HG03066 (cell line): ENCODE measurements at regions not wholly inside any gene's neighbourhood (a gene's known extent, or its start where the extent isn't known, plus 50 kb on each side); places are given as distances from the start of the nearest gene placed in this dataset.

Source experiments
- ATAC-seq: cut with Tn5 transposase; IDR thresholded peaks from one replicate; pipeline ENCODE4 v1.9.1; 2021; ENCODE audit warnings: low read depth; ENCODE audit not compliant: unreplicated experiment

DNA sequence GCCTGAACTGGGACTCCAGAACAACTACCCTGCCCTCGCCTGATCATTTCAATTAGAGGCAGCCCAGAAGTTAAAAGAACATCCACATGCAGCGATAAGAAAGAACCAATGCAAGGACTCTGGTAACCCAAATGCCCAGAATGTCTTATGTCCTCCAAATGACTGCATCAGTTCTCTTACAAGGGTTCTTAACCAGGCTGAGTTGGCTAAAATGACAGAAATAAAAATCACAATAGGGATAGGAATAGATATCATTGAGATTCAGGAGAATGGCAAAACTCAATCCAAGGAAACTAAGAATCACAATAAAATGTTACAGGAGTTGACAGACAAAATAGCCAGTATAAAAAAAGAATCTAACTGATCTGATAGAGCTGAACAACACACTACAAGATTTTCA lies 80.1 kb upstream of the PTGFR start:
- ATAC-seq, result no peak

DNA sequence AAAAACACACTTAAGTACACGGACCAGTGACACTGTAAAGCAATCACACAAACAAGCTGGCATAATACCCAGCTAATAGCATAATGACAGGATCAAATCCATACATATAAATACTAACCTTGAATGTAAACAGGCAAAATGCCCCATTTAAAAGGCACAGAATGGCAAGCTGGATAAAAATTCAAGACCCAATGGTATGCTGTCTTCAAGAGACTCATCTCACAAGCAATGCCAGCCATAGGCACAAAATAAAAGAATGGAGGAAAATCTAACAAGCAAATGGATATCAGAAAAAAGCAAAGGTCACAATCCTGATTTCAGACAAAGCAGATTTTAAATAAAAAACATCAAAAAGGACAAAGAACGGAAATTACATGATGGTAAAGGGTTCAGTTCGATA lies 79.1 kb upstream of the PTGFR start:
- ATAC-seq, result no peak

DNA sequence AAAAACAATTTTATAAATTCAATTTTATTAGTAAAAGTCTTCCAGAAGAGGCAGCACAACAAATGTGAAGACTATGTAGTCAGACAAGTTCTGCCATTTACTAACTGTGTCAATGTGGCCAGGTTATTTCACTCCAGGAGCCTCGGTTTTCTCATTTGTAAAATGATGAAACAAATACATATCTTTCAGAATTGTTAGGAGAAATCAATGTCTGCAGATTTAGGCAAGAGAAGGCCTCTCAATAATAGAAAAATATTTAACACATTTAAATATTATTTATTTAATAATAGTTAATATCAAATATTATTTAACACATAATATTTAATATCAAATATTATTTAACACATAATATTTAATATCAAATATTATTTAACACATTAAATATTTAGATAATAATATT lies 75.6 kb upstream of the PTGFR start:
- ATAC-seq, result no peak

DNA sequence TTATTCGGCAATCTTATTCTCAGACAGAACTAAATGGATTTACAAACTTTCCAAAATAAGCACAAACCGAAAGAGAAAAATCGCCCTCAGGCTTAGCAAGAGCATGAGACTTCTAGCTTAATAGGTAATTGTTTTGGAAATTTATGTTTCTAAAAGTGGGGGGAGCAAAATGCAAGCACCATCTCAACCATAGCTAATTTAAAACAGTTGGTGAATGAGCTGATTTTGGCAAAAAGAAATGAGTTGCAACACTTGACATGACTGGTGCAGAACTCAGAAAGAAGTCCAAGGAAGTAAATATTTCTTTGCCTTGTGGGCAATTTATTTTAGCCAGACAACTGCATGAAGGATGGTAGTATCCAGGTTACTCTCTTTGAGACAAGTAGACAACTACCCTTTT lies 71.5 kb upstream of the PTGFR start:
- no peak for ATAC-seq

DNA sequence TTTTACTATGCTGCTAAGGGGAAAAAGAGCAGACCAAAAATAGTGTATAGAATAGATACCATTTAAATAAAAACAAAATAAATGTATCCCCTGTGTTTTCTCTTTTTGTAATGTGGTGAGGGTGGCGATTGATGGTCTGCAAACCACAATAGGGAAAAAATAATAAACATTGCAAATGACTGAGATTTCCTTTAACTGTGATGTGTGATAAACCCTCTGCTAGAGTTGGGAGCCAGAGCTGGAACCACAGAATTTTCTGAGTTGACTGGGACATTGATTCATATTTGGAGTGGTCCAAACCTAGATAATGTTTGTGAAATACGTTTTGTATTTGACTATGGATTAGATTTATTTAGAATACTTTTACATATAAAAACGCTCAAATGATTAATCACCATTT lies 70.6 kb upstream of the PTGFR start:
- ATAC-seq, result no peak

DNA sequence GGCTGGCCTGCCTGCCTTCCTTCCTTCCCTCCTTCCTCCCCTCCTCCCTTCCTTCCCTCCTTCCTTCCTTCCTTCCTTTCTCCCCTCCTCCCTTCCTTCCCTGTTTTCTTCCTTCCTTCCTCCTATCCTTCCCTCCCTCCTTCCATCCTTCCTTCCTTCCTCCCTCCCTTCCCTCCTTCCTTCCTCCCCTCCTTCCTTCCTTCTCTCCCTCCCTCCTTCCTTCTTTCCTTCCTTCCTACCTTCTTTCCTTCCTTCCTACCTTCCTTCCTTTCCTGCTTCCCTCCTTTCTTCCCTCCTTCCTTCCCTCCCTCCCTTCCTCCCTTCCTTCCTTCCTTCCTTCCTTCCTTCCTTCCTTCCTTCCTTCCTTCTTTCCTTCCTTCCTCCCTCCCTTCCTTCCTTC lies 70.1 kb upstream of the PTGFR start:
- ATAC-seq, result no peak

DNA sequence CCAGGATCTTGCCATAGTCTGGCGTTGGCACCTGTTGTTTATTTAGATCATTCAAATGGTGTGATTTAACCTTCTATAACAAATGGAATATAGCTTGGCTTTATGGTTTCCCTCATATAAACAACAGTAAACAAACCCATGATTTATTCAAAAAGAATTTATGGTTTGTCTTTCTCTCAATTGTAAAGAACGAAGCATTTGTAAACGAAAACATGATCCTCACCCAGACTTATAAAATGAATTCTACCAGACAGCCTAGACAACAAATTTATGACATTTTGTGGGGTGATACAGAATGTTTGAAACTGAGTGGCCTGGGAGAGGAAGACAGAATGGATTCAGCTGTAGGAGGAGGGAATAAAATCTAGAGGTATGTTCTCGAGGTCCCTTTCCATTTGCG lies 66.1 kb upstream of the PTGFR start:
- no peak for ATAC-seq

DNA sequence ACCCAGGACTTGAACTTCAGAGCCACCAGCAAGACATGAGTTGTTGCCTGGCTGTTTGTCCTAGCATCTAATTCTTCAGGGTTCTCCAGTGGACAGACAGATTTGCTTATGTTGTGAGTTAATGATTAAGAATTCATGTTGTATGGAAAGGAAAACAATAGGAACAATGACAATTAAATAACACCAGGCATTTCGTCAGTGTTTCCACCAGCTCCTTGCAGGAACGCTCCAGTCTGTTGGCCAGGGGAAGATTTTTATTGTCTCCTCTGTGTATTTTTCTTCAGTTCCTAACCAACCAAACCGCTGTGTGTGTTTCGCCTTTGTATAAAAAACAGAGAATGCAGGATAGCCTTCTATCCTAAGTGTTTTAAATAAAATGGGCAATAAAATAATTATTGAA lies 64.4 kb upstream of the PTGFR start:
- ATAC-seq, result no peak

DNA sequence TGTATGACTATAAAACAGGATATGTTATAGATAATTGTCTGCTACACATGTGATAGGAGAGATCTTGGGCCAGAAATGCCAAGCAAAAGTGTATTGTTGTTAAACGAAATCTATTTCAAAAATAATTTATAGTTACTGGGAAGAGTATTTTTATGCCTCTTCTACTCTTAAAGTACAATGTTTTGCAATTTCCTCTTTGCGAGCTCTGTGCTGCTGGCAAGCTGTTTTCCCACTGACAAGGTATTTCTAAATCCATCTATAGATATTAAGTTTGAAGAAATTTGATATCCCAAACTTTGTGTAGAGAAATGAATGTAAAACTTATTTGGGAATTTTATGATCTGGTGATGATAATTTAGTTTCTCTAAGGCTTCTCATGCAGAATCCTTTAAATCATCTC lies 63.3 kb upstream of the PTGFR start:
- ATAC-seq, result no peak

DNA sequence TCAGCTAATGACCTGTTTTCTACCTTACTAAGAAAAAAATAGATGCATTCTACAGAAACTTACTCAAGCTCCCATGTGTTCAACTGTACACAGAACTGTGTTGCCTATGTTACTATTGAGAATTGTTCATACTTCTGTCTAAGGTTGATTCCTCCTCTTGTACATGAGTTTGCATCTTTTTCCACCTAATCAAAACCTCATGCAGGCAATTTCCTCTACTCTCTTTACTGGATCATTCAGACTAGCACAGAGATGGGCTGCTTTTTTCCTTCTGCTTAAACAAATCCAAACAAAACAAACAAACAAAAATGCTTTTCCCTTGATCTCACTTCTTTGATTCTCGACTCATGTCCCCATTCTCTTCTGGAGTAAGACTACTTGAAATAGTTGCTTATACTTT lies 58.8 kb upstream of the PTGFR start:
- no peak for ATAC-seq

DNA sequence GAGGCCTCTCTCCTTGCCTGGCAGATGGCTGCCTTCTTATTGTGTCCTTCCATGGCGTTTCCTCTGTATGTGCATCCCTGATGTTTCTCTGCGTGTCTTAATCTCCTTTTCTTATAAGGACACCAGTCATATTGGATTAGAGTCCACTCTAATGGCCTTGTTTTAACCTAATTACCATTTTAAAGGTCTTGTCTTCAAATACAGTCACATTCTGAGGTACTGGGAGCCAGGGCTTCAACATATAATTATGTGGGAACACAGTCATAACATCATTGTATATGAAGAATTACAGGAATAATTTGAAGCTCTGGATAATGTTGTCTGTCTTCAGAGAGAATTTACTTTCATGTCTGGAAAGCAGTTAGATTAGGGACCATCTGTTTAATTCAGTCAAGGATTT lies 56.4 kb upstream of the PTGFR start:
- ATAC-seq, result no peak

DNA sequence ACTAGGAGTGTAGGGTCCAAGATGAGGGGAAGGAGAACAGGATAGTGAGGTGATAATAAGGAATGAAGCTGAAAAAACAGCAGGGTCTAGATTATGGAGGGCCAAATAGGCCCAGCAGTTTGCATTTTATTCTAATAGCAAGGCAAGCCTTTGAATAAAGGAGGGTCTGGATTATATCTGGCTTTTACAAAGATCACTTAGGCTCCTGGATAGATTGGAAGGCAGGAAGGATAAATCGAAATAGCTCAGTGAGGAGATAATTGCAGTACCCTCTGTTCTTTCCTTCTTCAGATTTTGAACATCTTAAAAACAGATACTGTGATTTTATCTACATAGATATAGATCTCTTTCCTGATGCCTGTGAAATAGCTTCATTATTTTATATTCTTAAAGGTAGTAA lies 53.8 kb upstream of the PTGFR start:
- ATAC-seq, result no peak

DNA sequence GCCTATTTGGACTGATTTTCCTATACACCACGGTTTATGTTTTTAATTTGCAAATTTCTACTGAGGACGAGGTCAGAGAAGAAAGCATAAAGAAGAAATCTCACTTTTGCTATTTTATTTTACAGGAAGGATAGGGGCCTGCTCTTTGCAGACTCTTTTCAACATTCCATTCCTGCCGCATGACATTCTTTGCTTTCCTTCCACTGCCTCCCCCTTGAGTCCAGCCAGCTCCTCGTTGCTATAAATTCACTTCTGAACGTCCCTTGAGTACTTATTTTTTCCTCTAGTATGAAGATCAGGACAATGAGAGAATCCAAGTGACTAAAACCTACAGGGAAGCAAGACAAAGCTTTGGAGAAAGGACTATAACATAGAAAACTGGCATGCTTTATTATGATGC lies 53.4 kb upstream of the PTGFR start:
- ATAC-seq, result no peak

DNA sequence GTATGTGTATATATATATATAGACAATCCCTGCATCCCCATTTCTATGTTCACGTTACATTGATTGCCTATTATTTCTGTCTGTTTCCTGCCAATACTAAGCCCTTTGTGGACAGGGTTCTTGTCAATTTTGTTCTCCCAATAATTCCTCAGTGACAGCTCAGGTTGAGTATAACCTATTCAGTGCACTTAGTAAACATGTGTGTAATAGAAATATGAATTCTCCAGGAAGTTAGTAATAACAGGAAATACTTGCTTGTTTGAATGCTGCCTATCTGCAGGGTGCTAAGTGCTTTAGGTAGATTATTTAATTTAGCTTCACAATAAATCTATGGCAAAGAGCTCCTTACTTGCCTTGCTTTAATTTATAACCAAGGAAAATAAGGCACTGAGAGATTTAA lies 52.8 kb upstream of the PTGFR start:
- no peak for ATAC-seq

DNA sequence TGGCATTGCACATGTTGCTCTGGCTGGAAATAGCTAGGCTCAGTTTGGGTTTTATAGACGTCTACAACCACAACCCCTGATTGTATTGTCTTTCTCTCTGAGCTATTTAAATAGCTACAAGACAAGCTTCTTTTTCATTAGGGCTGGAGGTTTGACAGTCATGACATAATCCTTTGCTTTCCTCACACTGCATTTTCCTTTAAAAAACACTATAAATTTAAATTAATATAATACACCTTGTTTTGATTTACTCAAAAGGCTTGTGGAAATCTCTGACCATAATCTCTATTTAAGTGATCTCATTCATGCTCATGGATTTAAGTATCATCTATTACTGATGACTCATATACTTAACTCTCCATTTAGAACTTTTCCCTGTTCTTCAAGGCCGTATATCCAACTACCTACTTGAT lies 50.4 kb upstream of the PTGFR start:
- ATAC-seq, result no peak
